ENCODE measurements at regions not wholly inside any gene's neighbourhood (a gene's known extent, or its start where the extent isn't known, plus 50 kb on each side); places are given as distances from the start of the nearest gene placed in this dataset.

- Histone ChIP-seq H2AFZ (ENCODE audit: low read length) (no peak overlapping the region), H3K4me2 (ENCODE audit: low read depth, low read length) (no peak overlapping the region), H3K4me3 (ENCODE audit: low read length) (no peak overlapping the region), H3K9me3 (replicated peaks; ENCODE audit: insufficient read depth, low read length) (no peaks in the 10 kb centered on the region), H3K9ac (ENCODE audit: low read length) (no peak overlapping the region), H4K20me1 (ENCODE audit: insufficient read depth, low read length) (no peaks in the 10 kb centered on the region), H3K9me2 (replicated peaks; ENCODE audit: insufficient read depth, low read length) (no peaks in the 10 kb centered on the region), H3K79me2 (ENCODE audit: low read length) (no peaks in the 10 kb centered on the region), H3K27ac (ENCODE audit: low read length) (no peak overlapping the region), H3F3A (ENCODE audit: insufficient read depth, low read length) (no peaks in the 10 kb centered on the region), H3K27me3 (replicated peaks; ENCODE audit: insufficient read depth, low read length) (peaks cover 10% of the 10 kb centered on the region), H3K36me3 (replicated peaks; ENCODE audit: insufficient read depth, low read length) (no peaks in the 10 kb centered on the region), H3K4me1 (ENCODE audit: low read length) (no peaks in the 10 kb centered on the region)
- no peak for TF ChIP-seq EZH2 (optimal IDR thresholded peaks at IDR 0.05; ENCODE audit: low read depth, low read length)
- TF ChIP-seq EZH2phosphoT487 (IDR thresholded peaks at IDR 0.05; ENCODE audit: low read length): no peak
- TF ChIP-seq CTCF (IDR thresholded peaks at IDR 0.05; ENCODE audit: low read length): no peak
- DNase-seq: no peak
Observed at GRCh38 chr2:238510911-238511613, 84.3 kb downstream of the ASB1 start.

GRCh38 chr2:238511614-238511950, 84.9 kb downstream of the ASB1 start:
- Histone ChIP-seq H3K9me3 (replicated peaks; ENCODE audit: insufficient read depth, low read length) (no peaks in the 10 kb centered on the region), H3K79me2 (ENCODE audit: low read length) (no peaks in the 10 kb centered on the region), H3K27me3 (replicated peaks; ENCODE audit: insufficient read depth, low read length) (peaks cover 10% of the 10 kb centered on the region), H3K4me2 (ENCODE audit: low read depth, low read length) (no peak overlapping the region), H3K4me3 (ENCODE audit: low read length) (no peak overlapping the region), H3K36me3 (replicated peaks; ENCODE audit: insufficient read depth, low read length) (no peaks in the 10 kb centered on the region), H3K9me2 (replicated peaks; ENCODE audit: insufficient read depth, low read length) (no peaks in the 10 kb centered on the region), H2AFZ (ENCODE audit: low read length) (no peak overlapping the region), H4K20me1 (ENCODE audit: insufficient read depth, low read length) (no peaks in the 10 kb centered on the region), H3K27ac (ENCODE audit: low read length) (no peak overlapping the region), H3K4me1 (ENCODE audit: low read length) (no peaks in the 10 kb centered on the region), H3F3A (ENCODE audit: insufficient read depth, low read length) (no peaks in the 10 kb centered on the region), H3K9ac (ENCODE audit: low read length) (no peak overlapping the region)
- TF ChIP-seq CTCF (IDR thresholded peaks at IDR 0.05; ENCODE audit: low read length): no peak
- no peak for TF ChIP-seq EZH2phosphoT487 (IDR thresholded peaks at IDR 0.05; ENCODE audit: low read length)
- TF ChIP-seq EZH2 (optimal IDR thresholded peaks at IDR 0.05; ENCODE audit: low read depth, low read length): no peak
- no peak for DNase-seq

GRCh38 chr2:238512247-238512867, 85.6 kb downstream of the ASB1 start:
- no peak overlapping the region for H3K4me2 ChIP-seq (ENCODE audit: low read depth, low read length)
- no peak for TF ChIP-seq CTCF (IDR thresholded peaks at IDR 0.05; ENCODE audit: low read length)
- no peak for TF ChIP-seq EZH2phosphoT487 (IDR thresholded peaks at IDR 0.05; ENCODE audit: low read length)
- no peak for TF ChIP-seq EZH2 (optimal IDR thresholded peaks at IDR 0.05; ENCODE audit: low read depth, low read length)
- no peak for DNase-seq

More at GRCh38 chr2:238512247-238512867, 85.6 kb downstream of the ASB1 start:
- no peak overlapping the region for H2AFZ ChIP-seq (ENCODE audit: low read length)
- H3K36me3 ChIP-seq (replicated peaks; ENCODE audit: insufficient read depth, low read length): no peaks in the 10 kb centered on the region
- H3K9ac ChIP-seq (ENCODE audit: low read length): no peak overlapping the region
- H3K9me3 ChIP-seq (replicated peaks; ENCODE audit: insufficient read depth, low read length): no peaks in the 10 kb centered on the region
- H3F3A ChIP-seq (ENCODE audit: insufficient read depth, low read length): no peaks in the 10 kb centered on the region
- H3K27ac ChIP-seq (ENCODE audit: low read length): no peak overlapping the region
- no peaks in the 10 kb centered on the region for H3K79me2 ChIP-seq (ENCODE audit: low read length)
- peaks cover 6% of the 10 kb centered on the region for H3K27me3 ChIP-seq (replicated peaks; ENCODE audit: insufficient read depth, low read length)
- no peak overlapping the region for H3K4me3 ChIP-seq (ENCODE audit: low read length)
- H3K4me1 ChIP-seq (ENCODE audit: low read length): no peaks in the 10 kb centered on the region
- H3K9me2 ChIP-seq (replicated peaks; ENCODE audit: insufficient read depth, low read length): no peaks in the 10 kb centered on the region
- no peaks in the 10 kb centered on the region for H4K20me1 ChIP-seq (ENCODE audit: insufficient read depth, low read length)
